ENCODE measurements at regions not wholly inside any gene's neighbourhood (a gene's known extent, or its start where the extent isn't known, plus 50 kb on each side); places are given as distances from the start of the nearest gene placed in this dataset.

GRCh38 chr19:28509079-28509895 is 703.7 kb downstream of the UQCRFS1 start:
- H3K9me3 Mint-ChIP-seq (ENCODE audit: low read depth), result no peaks in the 10 kb centered on the region
- H3K27ac Mint-ChIP-seq, result no peak overlapping the region
- H3K27me3 Mint-ChIP-seq, result no peaks in the 10 kb centered on the region
- peaks cover 5% of the 10 kb centered on the region for H3K4me1 Mint-ChIP-seq (ENCODE audit: low read depth)
- H3K4me3 Mint-ChIP-seq, result no peak overlapping the region
- H3K36me3 Mint-ChIP-seq, result no peaks in the 10 kb centered on the region

- no peak overlapping the region for H3K27ac Mint-ChIP-seq
- no peaks in the 10 kb centered on the region for H3K9me3 Mint-ChIP-seq (ENCODE audit: low read depth)
- H3K4me3 Mint-ChIP-seq, result no peak overlapping the region
- H3K27me3 Mint-ChIP-seq, result no peaks in the 10 kb centered on the region
- peaks cover 7% of the 10 kb centered on the region for H3K4me1 Mint-ChIP-seq (ENCODE audit: low read depth)
- no peaks in the 10 kb centered on the region for H3K36me3 Mint-ChIP-seq
Measured at GRCh38 chr19:28508666-28509065, 704.3 kb downstream of the UQCRFS1 start.

GRCh38 chr19:28505933-28506332 is 707.0 kb downstream of the UQCRFS1 start:
- Mint-ChIP-seq H3K27ac (no peak overlapping the region), H3K9me3 (ENCODE audit: low read depth) (no peaks in the 10 kb centered on the region), H3K4me3 (no peak overlapping the region), H3K36me3 (no peaks in the 10 kb centered on the region), H3K4me1 (ENCODE audit: low read depth) (peaks cover 22% of the 10 kb centered on the region), H3K27me3 (no peaks in the 10 kb centered on the region)

- no peak overlapping the region for H3K4me3 Mint-ChIP-seq
- no peak overlapping the region for H3K27ac Mint-ChIP-seq
- H3K27me3 Mint-ChIP-seq, result no peaks in the 10 kb centered on the region
- no peaks in the 10 kb centered on the region for H3K36me3 Mint-ChIP-seq
- H3K4me1 Mint-ChIP-seq (ENCODE audit: low read depth), result peaks cover 25% of the 10 kb centered on the region
- H3K9me3 Mint-ChIP-seq (ENCODE audit: low read depth), result no peaks in the 10 kb centered on the region
Measured at GRCh38 chr19:28505134-28505533, 707.8 kb downstream of the UQCRFS1 start.

GRCh38 chr19:28504727-28505126 is 708.2 kb downstream of the UQCRFS1 start:
- H3K4me1 Mint-ChIP-seq (ENCODE audit: low read depth), result peaks cover 25% of the 10 kb centered on the region
- H3K36me3 Mint-ChIP-seq, result no peaks in the 10 kb centered on the region
- no peak overlapping the region for H3K4me3 Mint-ChIP-seq
- no peak overlapping the region for H3K27ac Mint-ChIP-seq
- no peaks in the 10 kb centered on the region for H3K9me3 Mint-ChIP-seq (ENCODE audit: low read depth)
- no peaks in the 10 kb centered on the region for H3K27me3 Mint-ChIP-seq

GRCh38 chr19:28504139-28504538 is 708.8 kb downstream of the UQCRFS1 start:
- H3K36me3 Mint-ChIP-seq, result no peaks in the 10 kb centered on the region
- H3K9me3 Mint-ChIP-seq (ENCODE audit: low read depth), result no peaks in the 10 kb centered on the region
- H3K4me3 Mint-ChIP-seq, result no peak overlapping the region
- no peak overlapping the region for H3K27ac Mint-ChIP-seq
- H3K27me3 Mint-ChIP-seq, result no peaks in the 10 kb centered on the region
- peaks cover 25% of the 10 kb centered on the region for H3K4me1 Mint-ChIP-seq (ENCODE audit: low read depth)

- Mint-ChIP-seq H3K4me3 (no peak overlapping the region), H3K9me3 (ENCODE audit: low read depth) (no peaks in the 10 kb centered on the region), H3K27me3 (no peaks in the 10 kb centered on the region), H3K4me1 (ENCODE audit: low read depth) (peaks cover 25% of the 10 kb centered on the region), H3K36me3 (no peaks in the 10 kb centered on the region), H3K27ac (no peak overlapping the region)
Measured at GRCh38 chr19:28502879-28503734, 709.8 kb downstream of the UQCRFS1 start.

- H3K27ac Mint-ChIP-seq, result no peak overlapping the region
- no peaks in the 10 kb centered on the region for H3K27me3 Mint-ChIP-seq
- no peak overlapping the region for H3K4me3 Mint-ChIP-seq
- no peaks in the 10 kb centered on the region for H3K9me3 Mint-ChIP-seq (ENCODE audit: low read depth)
- peaks cover 22% of the 10 kb centered on the region for H3K4me1 Mint-ChIP-seq (ENCODE audit: low read depth)
- H3K36me3 Mint-ChIP-seq, result no peaks in the 10 kb centered on the region
Measured at GRCh38 chr19:28501976-28502375, 711.0 kb downstream of the UQCRFS1 start.

- H3K9me3 Mint-ChIP-seq (ENCODE audit: low read depth), result no peaks in the 10 kb centered on the region
- H3K4me1 Mint-ChIP-seq (ENCODE audit: low read depth), result peaks cover 22% of the 10 kb centered on the region
- no peaks in the 10 kb centered on the region for H3K27me3 Mint-ChIP-seq
- H3K27ac Mint-ChIP-seq, result no peak overlapping the region
- H3K36me3 Mint-ChIP-seq, result no peaks in the 10 kb centered on the region
- H3K4me3 Mint-ChIP-seq, result no peak overlapping the region
Measured at GRCh38 chr19:28500982-28501630, 711.8 kb downstream of the UQCRFS1 start.

- Mint-ChIP-seq H3K27me3 (no peaks in the 10 kb centered on the region), H3K27ac (no peak overlapping the region), H3K4me1 (ENCODE audit: low read depth) (peaks cover 21% of the 10 kb centered on the region), H3K36me3 (no peaks in the 10 kb centered on the region), H3K4me3 (no peak overlapping the region), H3K9me3 (ENCODE audit: low read depth) (no peaks in the 10 kb centered on the region)
Measured at GRCh38 chr19:28500296-28500695, 712.7 kb downstream of the UQCRFS1 start.

- no peaks in the 10 kb centered on the region for H3K9me3 Mint-ChIP-seq (ENCODE audit: low read depth)
- no peaks in the 10 kb centered on the region for H3K27me3 Mint-ChIP-seq
- H3K27ac Mint-ChIP-seq, result no peak overlapping the region
- no peak overlapping the region for H3K4me3 Mint-ChIP-seq
- no peaks in the 10 kb centered on the region for H3K36me3 Mint-ChIP-seq
- H3K4me1 Mint-ChIP-seq (ENCODE audit: low read depth), result peaks cover 18% of the 10 kb centered on the region
Measured at GRCh38 chr19:28498404-28498976, 714.5 kb downstream of the UQCRFS1 start.

GRCh38 chr19:28497887-28498286 is 715.1 kb downstream of the UQCRFS1 start:
- H3K27ac Mint-ChIP-seq, result no peak overlapping the region

GRCh38 chr19:28497137-28497536 is 715.8 kb downstream of the UQCRFS1 start:
- H3K4me3 Mint-ChIP-seq, result no peak overlapping the region
- no peaks in the 10 kb centered on the region for H3K36me3 Mint-ChIP-seq
- H3K4me1 Mint-ChIP-seq (ENCODE audit: low read depth), result peaks cover 15% of the 10 kb centered on the region
- H3K27ac Mint-ChIP-seq, result no peak overlapping the region
- H3K9me3 Mint-ChIP-seq (ENCODE audit: low read depth), result no peaks in the 10 kb centered on the region
- H3K27me3 Mint-ChIP-seq, result no peaks in the 10 kb centered on the region

More at GRCh38 chr19:28497887-28498286, 715.1 kb downstream of the UQCRFS1 start:
- Mint-ChIP-seq H3K4me1 (ENCODE audit: low read depth) (peaks cover 18% of the 10 kb centered on the region), H3K27me3 (no peaks in the 10 kb centered on the region), H3K4me3 (no peak overlapping the region), H3K9me3 (ENCODE audit: low read depth) (no peaks in the 10 kb centered on the region), H3K36me3 (no peaks in the 10 kb centered on the region)

GRCh38 chr19:28495046-28495445 is 717.9 kb downstream of the UQCRFS1 start:
- no peaks in the 10 kb centered on the region for H3K4me1 Mint-ChIP-seq (ENCODE audit: low read depth)

GRCh38 chr19:28494461-28494860 is 718.5 kb downstream of the UQCRFS1 start:
- Mint-ChIP-seq H3K4me3 (no peak overlapping the region), H3K36me3 (no peaks in the 10 kb centered on the region), H3K4me1 (ENCODE audit: low read depth) (no peaks in the 10 kb centered on the region), H3K27me3 (no peaks in the 10 kb centered on the region), H3K27ac (no peak overlapping the region), H3K9me3 (ENCODE audit: low read depth) (no peaks in the 10 kb centered on the region)

More at GRCh38 chr19:28495046-28495445, 717.9 kb downstream of the UQCRFS1 start:
- no peaks in the 10 kb centered on the region for H3K27me3 Mint-ChIP-seq
- H3K36me3 Mint-ChIP-seq, result no peaks in the 10 kb centered on the region
- no peak overlapping the region for H3K4me3 Mint-ChIP-seq
- no peak overlapping the region for H3K27ac Mint-ChIP-seq
- H3K9me3 Mint-ChIP-seq (ENCODE audit: low read depth), result no peaks in the 10 kb centered on the region

Data from activated naive CD8-positive, alpha-beta T cell (primary cell).